GM12872 (cell line): ENCODE measurements at regions not wholly inside any gene's neighbourhood (a gene's known extent, or its start where the extent isn't known, plus 50 kb on each side); places are given as distances from the start of the nearest gene placed in this dataset.

ENCODE experiments used
- CTCF ChIP-seq: IDR thresholded peaks from 3 replicates; pipeline ENCODE4 v1.5.1; 2011; ENCODE audit warnings: low read depth, mild to moderate bottlenecking, low read length, moderate library complexity; ENCODE audit not compliant: insufficient read depth

- no peak for TF ChIP-seq CTCF
These were observed 156.2 kb upstream of the EXOC2 start for GRCh38 chr6:849075-849506.

GRCh38 chr6:845566-845965 lies 152.6 kb upstream of the EXOC2 start:
- TF ChIP-seq CTCF, result no peak

GRCh38 chr6:845101-845500 lies 152.2 kb upstream of the EXOC2 start:
- no peak for TF ChIP-seq CTCF

GRCh38 chr6:842141-842540 lies 149.2 kb upstream of the EXOC2 start:
- no peak for TF ChIP-seq CTCF

- no peak for TF ChIP-seq CTCF
These were observed 148.6 kb upstream of the EXOC2 start for GRCh38 chr6:841569-841968.

- TF ChIP-seq CTCF, result no peak
These were observed 146.3 kb upstream of the EXOC2 start for GRCh38 chr6:839201-839600.

GRCh38 chr6:837380-837779 lies 144.4 kb upstream of the EXOC2 start:
- no peak for TF ChIP-seq CTCF
